SHP77 (cell line): ENCODE measurements at regions not wholly inside any gene's neighbourhood (a gene's known extent, or its start where the extent isn't known, plus 50 kb on each side); places are given as distances from the start of the nearest gene placed in this dataset.
"Not testable (repeated sequence)": the region's sequence is repeated elsewhere in the genome, so short reads cannot be mapped to it uniquely, and the experiment has no call there.

Source experiments
- DNase-seq, 2 experiments: peaks; one replicate each; lab custom pipeline; 2025; lab: John Stamatoyannopoulos, UW

DNA sequence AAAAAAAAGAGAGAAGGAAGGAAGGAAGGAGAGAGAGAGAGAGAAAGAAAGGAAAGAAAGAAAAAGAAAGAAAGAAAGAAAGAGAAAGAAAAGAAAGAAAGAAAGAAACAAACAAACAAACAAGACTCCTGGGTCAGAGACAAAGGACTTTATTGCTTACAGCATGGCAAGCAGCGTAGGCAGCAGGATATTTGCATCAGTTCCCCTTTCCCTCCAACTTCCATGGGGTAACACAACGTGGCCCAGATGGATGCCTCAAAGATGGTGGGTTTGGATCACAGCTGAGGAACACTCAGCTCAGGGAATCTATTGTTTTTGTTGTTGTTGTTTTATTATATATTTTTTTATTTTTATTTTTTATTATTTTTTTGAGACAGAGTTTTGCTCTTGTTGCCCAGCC, 128.5 kb upstream of the VKORC1L1 start:
- DNase-seq = no peak

DNA sequence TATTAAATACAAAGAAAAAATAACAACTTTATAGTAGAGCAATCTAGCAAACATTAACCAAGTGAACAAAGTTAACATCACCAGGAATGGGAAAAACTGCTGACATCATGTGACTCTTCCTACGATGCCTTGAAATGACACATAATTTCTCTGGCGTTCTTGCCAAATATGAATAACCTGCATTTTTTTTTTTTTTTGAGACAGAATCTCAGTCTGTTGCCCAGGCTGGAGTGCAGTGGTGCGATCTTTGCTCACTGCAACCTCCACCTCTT, 126.5 kb upstream of the VKORC1L1 start:
- no peak for DNase-seq

DNA sequence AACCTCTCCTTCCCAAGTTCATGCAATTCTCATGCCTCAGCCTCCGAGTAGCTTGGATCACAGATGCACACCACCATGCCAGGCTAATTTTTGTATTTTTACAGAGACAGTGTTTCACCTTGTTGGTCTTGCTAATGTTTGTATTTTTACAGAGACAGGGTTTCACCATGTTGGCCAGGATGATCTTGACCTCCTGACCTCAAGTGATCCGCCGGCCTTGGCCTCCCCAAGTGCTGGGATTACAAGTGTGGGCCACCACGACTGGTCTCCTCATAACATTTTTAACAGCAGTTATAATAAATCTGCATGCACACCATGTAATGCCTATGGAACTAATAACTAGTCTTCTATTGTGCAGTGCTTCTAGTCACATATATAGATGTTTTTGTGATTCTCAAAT, 123.8 kb upstream of the VKORC1L1 start:
- DNase-seq = no peak

DNA sequence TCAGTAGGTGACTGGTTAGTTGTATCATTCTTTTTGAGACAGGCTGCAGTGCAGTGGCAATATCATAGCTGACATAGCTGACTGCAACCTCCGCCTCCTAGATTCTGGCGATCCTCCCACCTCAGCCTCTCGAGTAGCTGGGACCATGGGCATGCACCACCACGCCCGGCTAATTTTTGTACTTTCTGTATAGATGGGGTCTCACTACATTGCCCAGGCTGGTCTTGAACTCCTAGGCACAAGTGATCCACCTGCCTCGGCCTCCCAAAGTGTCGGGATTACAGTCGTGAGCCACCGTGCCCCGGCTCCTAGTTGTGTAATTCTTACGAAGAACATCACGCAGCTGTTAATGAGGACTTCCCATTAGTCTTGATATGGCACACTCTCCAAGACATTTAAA, 123.4 kb upstream of the VKORC1L1 start:
- DNase-seq = no peak

DNA sequence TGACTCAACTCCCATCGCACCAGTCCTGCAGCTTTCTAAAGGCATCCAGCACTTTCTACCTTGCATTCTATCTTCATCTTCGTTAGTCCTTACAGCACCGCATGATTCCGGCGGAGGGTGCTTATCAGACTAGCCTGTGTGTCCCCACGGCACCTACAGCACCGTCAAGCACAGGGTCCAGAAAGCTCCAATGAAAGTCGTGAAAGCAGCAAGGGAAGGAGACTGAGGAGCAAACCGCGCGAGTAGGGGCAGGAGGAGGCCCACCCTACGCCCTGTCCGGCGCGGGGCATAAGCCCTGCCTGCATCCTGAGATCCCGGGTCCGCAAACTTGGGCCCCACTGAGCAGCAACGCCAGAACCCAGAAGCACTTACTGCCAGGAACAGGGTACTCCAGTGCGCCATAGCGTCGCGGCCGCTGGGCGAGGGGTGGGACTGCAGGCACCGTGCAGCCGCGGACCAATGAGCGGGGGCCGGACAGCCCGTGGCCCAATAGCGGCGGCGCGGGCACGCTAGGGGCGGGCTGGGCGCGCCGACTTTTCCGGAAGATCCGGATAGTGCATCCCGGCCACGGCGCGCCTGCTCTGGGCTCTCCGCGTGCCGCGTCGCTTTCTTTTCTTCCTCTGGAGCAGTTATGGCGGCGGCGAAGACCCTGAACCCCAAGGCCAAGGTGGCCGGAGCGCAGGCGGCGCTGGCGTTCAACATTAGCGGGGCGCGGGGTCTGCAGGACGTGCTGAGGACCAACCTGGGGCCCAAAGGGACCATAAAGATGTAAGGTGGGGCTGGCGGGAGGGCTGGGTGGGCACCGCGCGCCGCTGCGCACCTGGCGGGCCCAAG, 122.1 kb upstream of the VKORC1L1 start:
- peak; percentile 87 to 95 for DNase-seq

DNA sequence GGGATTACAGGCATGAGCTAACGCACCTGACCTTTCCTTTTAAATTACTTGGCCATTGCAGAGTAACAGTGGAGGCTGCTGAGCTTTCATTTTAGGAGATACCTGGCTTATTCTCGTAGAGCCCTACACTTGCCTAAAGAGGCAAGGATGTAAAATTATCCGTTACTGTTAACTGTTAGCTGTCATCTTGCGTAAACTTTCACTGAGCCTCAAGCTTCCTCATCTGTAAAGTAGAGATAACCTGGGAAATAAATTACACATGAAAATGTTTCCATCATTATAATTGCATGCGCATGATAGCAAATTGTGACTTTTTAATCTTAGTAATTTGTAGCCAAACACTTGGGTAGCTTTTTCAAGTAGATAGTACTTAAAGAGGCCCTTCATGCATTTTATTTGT, 118.8 kb upstream of the VKORC1L1 start:
- not testable (repeated sequence) for DNase-seq

DNA sequence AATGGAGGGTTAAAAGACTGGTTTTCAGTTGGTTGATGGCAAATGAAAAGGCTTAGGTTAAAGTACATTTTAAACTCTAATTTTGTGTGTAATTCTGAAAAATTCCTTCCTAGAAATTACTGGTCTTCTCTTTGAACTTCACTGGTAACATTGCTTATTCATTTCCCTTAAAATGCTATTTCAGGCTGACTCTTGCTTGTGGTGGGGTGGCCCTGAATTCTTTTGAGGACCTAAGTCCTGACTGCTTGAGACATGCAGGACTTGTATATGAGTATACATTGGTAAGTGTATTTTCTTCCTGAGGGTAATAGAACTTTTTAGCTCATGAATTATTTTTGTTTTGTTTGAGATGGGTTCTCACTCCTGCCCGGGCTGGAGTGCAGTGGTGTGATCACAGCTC, 113.9 kb upstream of the VKORC1L1 start:
- DNase-seq = not testable (repeated sequence)

DNA sequence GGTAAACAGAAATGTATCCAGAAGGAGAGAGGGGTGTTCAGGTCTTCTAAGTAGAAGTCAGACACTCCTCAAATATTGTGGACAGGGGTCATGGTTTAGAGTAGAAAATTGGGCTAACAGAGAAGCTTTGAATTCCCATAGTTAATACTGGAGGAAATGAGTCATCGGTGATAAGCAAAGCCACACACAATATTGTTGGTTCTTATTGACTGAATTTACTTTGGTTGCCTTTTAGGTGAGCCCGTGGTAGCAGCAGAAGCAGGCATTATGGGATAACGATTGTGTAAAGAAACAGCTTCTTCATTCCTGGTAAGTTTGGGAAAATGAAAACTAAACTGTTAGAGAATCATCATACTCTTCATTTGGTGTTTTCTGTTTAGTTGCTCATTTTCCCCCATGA, 110.2 kb upstream of the VKORC1L1 start:
- DNase-seq = not testable (repeated sequence)

DNA sequence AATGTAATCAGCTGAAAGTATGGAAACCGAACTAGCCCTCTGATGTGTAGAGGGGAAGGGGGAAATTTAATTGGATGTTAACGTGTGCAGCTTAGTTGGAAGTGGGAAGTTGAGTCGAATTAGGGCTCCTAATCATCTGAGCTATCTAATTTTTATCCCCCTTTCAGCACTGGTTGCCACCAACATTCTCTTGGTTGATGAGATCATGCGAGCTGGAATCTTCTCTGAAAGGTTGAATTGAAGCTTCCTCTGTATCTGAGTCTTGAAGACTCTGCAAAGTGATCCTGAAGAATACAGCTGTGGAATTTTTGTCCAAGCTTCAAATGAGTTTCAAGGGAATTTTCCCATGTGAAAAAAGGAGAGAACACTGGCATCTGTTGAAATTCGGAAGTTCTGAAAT, 109.8 kb upstream of the VKORC1L1 start:
- DNase-seq = not testable (repeated sequence)

DNA sequence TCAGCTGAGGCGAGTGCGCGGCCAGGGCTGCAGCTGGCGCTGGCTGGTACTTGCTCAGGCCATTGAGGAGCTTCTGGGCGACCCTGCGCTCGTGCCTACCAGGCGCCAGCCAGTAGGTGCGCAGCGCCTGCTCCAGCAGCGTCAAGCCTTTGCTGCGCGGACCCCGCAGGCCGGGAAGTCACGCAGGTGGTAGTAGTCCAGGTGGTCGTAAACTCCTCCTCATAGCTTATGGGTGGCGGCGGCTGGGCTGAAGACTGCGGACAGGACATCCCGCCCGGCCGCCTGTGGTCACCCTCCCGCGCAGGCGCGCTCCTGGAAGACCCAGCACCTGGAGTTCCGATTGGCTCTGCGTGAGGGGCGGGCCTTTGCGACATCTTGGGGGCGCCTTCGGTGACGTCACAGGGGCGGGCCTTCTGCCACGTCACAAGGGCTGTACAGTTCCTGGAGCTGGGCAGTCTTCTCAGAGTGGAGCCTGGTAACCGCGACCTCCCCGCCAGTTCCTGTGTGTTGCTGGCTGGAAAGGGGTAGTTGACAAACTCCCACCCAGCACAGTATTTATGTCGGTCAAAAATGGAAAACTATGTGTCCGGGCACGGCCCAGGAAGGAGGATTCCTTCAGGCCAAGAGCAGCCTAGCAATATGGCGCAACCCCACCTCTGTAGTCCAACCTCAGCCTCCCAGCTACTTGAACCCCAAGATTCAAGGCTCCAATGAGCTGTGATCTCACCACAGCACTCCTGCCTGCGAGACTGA, 102.2 kb upstream of the VKORC1L1 start:
- DNase-seq = peak; percentile 87 to 89

DNA sequence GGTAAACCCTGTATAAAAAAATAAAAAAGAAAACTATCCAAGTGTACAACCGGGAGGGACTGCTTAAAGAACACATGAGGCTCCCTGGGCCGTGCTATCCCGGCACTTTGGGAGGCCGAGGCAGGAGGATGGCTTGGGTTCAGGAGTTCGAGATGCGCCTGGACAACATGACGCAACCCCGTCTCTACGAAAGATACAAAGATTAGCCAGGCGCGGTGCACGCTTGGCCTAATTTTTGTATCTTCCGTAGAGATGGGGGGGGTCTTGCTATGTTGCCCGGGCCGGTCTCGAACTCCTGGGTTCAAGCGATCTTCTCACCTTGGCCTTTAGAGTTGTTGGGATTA, 101.7 kb upstream of the VKORC1L1 start:
- not testable (repeated sequence) for DNase-seq

DNA sequence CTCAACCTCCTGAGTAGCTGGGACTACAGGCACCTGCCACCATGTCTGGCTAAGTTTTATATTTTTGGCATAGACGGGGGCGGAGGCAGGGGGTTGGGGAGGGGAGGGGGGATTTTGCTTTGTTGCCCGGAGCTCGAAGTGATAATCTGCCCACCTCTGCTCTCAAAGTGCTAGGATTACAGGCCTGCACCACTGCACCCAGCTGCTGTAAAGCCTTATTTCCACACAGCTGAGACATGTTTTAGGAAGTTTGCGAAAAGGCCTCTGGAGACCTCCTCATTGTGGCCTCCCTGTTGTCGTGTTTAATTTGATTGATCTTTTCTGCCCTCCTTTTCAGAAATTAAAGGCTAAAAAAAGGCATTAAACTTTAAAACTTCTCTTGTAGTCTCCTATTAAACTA, 96.2 kb upstream of the VKORC1L1 start:
- DNase-seq = not testable (repeated sequence)

DNA sequence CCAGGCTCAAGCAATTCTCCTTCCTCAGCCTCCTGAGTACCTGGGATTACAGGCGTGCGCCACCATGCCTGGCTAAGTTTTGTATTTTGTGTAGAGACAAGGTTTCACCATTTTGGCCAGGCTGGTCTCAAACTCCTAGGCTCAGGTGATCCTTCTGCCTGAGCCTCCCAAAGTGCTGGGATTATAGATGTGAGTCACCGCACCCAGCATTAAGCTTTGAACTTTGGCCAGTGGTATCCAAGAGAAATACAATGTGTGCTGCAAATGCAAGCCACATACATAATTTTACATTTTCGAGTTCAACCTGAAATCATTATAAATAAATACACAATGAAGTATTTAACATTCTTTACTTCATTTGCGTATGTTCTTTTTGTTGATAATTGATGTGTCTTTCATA, 82.9 kb upstream of the VKORC1L1 start:
- DNase-seq = not testable (repeated sequence)

DNA sequence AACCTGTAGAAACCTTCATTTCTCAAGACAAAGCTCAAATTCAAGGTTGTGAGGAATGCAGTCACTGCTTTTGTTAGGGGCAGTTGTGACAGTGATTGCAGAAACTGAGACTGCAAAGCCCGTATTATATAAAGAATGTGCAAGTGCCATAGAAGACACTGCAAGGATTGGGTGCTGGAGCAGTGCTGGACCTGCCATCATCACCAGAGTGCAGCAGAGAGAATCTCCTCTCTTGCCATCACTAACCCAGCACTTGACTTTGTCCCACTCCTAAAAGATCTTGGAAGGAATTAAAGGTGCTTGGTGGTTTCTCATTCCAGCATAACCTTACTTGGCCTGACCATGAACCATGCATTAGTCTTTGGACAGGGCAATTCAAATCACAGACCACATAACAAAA, 81.1 kb upstream of the VKORC1L1 start:
- DNase-seq = not testable (repeated sequence)

DNA sequence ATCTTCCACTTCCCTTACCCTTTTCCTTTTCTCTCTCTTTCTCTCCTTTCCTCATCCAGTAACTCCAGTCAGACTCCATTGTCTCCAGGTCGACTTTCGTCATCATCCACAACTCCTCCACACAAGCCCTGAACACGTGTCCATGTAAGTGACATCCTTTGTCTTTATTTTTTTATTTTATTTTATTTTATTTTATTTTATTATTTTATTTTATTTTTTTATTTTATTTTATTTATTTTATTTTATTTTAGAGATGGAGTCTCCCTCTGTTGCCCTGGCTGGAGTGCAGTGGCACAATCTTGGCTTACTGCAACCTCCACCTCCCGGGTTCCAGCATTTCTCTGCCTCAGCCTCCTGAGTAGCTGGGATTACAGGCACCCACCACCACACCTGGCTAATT, 80.1 kb upstream of the VKORC1L1 start:
- not testable (repeated sequence) for DNase-seq

DNA sequence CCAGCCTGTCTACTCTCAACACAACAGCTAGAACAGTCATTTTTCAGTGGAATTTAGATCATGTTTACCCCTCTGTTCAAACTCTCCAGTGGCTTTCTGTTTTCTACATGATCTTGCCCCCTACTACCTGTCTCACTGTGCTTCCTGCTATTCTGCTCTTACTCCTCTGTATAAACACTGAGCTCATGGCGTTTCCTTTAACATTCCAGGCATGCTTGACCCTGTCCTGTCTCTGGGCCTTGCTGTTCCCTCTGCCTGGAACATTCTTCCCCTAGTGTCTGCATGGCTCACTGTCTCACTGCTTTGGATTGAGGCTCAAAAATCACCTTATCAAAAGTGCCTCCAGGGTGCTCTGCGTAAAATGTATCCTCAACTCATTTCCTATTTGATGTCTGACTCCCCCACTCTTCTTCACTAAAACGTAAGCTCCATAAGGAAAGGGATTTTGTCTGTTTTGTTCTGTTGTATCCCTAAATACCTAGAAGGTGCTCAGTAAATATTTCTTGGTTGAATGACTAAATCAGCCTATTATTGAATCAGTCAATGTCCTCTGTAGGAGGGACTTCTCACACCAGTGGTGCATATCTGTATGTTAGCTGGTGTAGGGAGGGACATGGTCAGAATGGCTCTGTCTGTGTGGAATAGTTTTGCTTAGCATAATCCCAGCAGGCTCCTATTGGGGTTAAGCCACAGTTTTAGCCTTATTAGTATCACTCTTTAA, 78.0 kb upstream of the VKORC1L1 start:
- DNase-seq = not testable (repeated sequence)

DNA sequence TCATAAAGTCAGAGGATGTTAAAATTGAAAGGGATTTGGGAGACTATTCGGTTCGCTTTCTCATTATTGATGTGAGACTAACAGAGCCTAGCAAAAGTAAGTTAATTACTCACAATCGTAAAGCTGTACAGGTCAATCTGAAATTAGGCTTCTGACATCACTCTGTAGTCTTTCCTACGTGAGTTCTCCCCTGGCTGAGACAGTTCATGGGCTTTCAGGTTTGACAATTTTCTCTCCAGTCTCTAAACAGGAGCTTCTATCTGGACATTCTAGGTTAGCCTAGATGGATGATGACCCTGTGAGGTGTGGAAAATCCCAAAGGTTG, 77.5 kb upstream of the VKORC1L1 start:
- DNase-seq = not testable (repeated sequence)

DNA sequence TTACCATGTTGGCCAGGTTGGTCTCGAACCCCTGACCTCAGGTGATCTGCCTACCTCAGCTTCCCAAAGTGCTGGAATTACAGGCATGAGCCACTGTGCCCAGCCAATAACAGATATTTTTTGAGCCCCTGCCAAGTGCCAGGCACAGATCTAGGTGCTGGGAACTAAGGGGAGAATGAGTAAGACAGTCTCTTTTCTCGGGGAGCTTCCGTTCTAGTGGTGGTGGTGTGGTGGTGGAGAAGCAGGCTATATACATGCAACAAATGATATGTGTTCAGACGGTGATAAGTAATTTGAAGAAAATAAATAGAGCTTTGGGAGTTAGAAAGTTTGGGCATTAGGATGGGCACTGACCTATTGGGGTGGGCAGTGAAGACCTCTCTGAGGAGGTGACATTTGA, 76.7 kb upstream of the VKORC1L1 start:
- DNase-seq = no peak

DNA sequence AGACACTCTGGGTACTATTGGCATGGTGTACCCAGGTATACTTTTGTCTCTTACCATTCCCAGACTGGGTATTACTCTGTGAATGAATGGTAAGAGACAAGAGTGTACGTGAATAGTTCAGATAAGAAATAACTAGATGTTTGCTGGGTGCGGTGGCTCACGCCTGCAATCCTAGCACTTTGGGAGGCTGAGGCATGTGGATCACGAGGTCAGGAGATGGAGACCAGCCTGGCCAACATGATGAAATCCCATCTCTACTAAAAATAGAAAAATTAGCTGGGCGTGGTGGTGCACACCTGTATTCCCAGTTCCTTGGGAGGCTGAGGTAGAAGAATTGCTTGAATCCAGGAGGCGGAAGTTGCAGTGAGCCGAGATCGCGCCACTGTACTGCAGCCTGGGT, 75.8 kb upstream of the VKORC1L1 start:
- DNase-seq = not testable (repeated sequence)

DNA sequence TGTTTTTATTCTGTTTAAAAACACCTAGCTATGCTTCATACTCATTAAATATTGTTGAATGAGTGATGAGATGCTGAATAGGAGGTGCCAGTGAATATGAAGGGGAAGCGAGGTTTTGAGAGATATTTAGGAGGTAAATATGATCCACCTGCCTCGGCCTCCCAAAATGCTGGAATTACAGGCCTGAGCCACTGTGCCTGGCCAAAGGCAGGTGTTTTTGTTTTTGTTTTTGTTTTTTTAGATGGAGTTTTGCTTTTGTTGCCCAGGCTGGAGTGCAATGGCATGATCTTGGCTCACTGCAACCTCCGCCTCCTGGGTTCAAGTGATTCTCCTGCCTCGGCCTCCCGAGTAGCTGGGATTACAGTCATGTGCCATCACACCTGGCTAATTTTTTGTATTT, 75.3 kb upstream of the VKORC1L1 start:
- not testable (repeated sequence) for DNase-seq

DNA sequence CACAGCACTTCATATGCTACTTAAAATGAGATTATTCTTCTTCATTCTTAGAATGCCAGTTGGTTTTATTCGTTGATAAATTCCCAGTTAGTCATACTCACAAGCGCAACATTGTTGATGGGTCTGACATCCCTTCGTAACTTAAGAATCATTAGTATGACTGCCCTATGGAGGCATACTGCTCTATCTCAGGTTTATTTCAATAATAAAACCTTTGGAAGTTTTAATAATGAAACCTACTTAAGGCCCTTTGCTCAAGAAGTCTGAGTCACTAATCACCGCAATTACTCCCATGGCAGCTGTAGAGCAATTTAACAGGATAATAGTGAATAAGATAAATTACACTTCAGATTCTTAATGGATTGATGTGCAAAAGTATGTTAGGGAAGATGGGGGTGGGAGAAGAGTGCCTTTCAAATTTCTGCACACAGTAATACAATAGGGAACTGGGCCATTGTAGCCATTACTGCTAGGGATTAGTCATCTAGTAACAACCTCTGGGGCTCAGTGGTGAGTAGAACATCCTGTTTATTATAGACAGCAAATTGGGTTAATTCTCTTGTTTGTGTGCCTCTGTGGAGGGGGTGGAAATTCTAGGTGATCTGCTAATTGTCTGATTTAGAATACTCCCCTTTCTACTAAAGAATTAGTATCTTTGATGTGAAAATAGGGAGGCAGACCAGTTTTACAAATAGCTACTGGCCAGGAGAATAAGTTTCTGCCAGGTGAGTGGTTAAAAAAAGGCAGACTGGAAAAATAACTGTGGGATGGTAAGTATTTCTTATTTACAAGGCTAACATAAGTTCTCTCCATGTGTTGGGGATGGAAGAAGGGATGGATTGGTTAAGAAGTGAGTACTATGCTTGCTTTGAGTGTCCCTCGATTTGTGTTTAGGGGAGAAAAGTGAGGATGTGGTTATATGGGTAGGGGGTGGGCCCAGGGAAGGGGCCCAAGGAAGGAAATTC, 74.5 kb upstream of the VKORC1L1 start:
- DNase-seq = no peak

DNA sequence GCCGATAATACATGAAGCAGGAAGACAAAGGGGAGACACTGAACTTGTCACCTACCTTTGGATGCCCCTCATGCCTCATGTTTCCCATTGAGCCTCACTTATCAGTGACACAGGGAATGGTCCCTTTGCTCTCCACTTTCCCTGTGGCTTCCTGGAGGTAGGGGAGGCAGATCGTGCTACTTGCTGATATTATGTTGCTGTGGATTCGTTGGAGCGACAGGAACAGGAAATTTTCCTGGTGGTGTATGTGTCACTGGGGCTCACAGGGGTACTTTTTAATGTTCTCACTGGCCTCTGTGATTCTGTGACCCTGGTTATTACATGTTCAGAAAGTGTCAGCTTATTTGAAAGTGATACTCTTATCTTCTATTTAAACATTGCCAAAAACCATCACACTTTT, 72.7 kb upstream of the VKORC1L1 start:
- not testable (repeated sequence) for DNase-seq
